ENCODE measurements at regions not wholly inside any gene's neighbourhood (a gene's known extent, or its start where the extent isn't known, plus 50 kb on each side); places are given as distances from the start of the nearest gene placed in this dataset.

DNA sequence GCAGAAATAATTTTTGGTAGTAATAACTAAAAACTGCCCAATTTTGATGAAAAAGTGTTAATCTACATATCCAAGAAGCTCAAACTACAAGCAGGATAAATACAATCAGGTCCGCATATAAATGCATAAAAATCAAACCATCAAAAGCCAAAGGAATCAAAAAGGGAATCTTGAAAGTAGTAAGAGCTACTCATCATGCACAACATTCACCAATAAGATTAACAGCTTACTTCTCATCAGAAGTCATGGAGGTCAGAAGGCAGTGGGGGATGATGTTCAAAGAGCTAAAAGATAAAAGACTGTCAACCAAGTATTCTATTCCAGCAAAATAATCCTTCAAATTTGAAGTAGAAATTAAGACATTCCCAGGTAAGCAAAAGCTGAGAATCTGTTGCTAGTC is 76.4 kb downstream of the CRPPA start:
- Histone ChIP-seq H3K36me3 (no peaks in the 10 kb centered on the region), H3K4me3 (no peak overlapping the region), H3K27me3 (no peaks in the 10 kb centered on the region), H3K4me1 (peaks cover 0 to 28% (median 23%) of the 10 kb centered on the region in 4 donors), H3K9me3 (peaks cover 0 to 6% (median 2%) of the 10 kb centered on the region in 4 donors), H3K27ac (no peak overlapping the region)
- DNase-seq: no peak
- WGBS, 5 donors: 0 to 59% (median 38%) methylated on average over 1 of the region's 1 CpG
- intact Hi-C loops (cut with DNase I; ENCODE audit: low total_unique reads): no loop called here
- TF ChIP-seq, protein P1, sequence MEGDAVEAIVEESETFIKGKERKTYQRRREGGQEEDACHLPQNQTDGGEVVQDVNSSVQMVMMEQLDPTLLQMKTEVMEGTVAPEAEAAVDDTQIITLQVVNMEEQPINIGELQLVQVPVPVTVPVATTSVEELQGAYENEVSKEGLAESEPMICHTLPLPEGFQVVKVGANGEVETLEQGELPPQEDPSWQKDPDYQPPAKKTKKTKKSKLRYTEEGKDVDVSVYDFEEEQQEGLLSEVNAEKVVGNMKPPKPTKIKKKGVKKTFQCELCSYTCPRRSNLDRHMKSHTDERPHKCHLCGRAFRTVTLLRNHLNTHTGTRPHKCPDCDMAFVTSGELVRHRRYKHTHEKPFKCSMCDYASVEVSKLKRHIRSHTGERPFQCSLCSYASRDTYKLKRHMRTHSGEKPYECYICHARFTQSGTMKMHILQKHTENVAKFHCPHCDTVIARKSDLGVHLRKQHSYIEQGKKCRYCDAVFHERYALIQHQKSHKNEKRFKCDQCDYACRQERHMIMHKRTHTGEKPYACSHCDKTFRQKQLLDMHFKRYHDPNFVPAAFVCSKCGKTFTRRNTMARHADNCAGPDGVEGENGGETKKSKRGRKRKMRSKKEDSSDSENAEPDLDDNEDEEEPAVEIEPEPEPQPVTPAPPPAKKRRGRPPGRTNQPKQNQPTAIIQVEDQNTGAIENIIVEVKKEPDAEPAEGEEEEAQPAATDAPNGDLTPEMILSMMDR (IDR thresholded peaks at IDR 0.05): no peak
- TF ChIP-seq EP300 (IDR thresholded peaks at IDR 0.05) (no peak), POLR2A (IDR thresholded peaks at IDR 0.05) (no peak), POLR2AphosphoS5 (IDR thresholded peaks at IDR 0.05) (no peak)

DNA sequence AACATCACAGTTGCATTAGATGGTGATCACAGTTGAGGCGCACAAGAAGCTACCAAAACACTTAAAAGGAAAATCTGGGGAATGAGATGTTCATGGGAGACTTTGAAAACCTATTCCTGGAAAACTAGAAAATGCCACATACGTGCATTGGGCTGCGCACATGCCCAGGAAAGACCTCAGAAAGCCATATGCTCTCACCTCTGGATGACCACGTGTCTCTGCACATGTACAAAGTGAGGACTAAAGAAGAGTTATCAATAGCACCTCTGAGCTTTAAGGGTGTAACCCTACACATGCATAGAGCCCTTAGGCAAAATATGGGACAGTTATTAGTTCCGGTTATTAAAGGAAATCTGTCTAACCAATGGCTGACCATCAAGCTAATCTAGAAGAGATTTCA is 77.7 kb downstream of the CRPPA start:
- TF ChIP-seq POLR2AphosphoS5 (IDR thresholded peaks at IDR 0.05) (no peak), EP300 (IDR thresholded peaks at IDR 0.05) (no peak), POLR2A (IDR thresholded peaks at IDR 0.05) (no peak)
- TF ChIP-seq, protein P1 (IDR thresholded peaks at IDR 0.05): no peak
- H3K27me3 ChIP-seq: no peaks in the 10 kb centered on the region
- no peak overlapping the region for H3K4me3 ChIP-seq
- intact Hi-C loops (cut with DNase I; ENCODE audit: low total_unique reads): no loop called here
- no peaks in the 10 kb centered on the region for H3K36me3 ChIP-seq
- DNase-seq: no peak
- no peak overlapping the region for H3K27ac ChIP-seq
- H3K9me3 ChIP-seq: peaks cover 0 to 5% (median 3%) of the 10 kb centered on the region in 4 donors
- peaks cover 0 to 28% (median 23%) of the 10 kb centered on the region in 4 donors for H3K4me1 ChIP-seq
- WGBS, 5 donors: 93 to 98% (median 96%) methylated on average over 5 of the region's 5 CpGs

DNA sequence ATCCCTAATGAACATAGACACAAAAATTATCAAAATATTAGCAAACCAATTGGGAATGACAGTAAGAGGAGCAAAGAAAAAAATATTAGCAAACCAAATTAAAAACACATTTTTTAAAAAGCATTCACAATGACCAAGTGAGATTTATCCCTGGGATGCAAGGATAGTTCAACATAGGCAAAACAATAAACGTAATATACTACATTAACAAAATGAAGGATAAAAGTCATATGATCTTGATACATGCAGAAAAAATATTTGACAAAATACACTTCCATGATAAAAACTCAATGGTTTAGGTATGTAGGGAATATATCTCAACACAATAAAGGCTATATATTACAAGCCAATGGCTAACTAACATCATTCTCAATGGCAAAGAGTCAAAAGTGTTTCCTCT is 83.3 kb downstream of the CRPPA start:
- Histone ChIP-seq H3K36me3 (no peaks in the 10 kb centered on the region), H3K4me1 (no peaks in the 10 kb centered on the region), H3K27me3 (no peaks in the 10 kb centered on the region), H3K4me3 (no peak overlapping the region), H3K27ac (no peak overlapping the region), H3K9me3 (peaks cover 0 to 14% (median 6%) of the 10 kb centered on the region in 4 donors)
- WGBS, 5 donors: 92 to 98% (median 98%) methylated on average over 1 of the region's 1 CpG
- DNase-seq: no peak
- TF ChIP-seq POLR2A (IDR thresholded peaks at IDR 0.05): no peak
- TF ChIP-seq POLR2AphosphoS5 (IDR thresholded peaks at IDR 0.05): no peak
- TF ChIP-seq, protein P1 (IDR thresholded peaks at IDR 0.05): no peak
- no peak for TF ChIP-seq EP300 (IDR thresholded peaks at IDR 0.05)
- intact Hi-C loops (cut with DNase I; ENCODE audit: low total_unique reads): no loop called here

DNA sequence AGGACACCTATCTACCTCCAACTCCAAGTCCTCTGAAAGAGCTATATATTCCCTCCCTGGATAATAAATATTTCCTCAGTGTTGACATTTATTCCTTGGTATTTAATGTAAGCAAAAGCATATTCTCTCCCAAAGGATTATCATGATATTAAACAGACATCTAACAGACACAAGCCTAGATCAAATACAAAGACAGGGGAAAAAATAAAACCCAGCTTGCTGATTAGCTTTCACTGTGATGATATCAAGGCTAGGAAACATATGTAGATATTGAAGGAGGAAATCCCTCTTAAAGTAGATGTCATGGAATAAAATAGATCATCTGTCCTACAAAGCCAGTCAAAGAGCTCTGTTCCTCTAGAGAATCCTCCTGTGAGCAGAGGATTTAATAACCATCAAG is 95.2 kb downstream of the CRPPA start:
- TF ChIP-seq, protein P1 (IDR thresholded peaks at IDR 0.05): no peak
- TF ChIP-seq EP300 (IDR thresholded peaks at IDR 0.05) (no peak), POLR2AphosphoS5 (IDR thresholded peaks at IDR 0.05) (no peak), POLR2A (IDR thresholded peaks at IDR 0.05) (no peak)
- no peak overlapping the region for H3K4me3 ChIP-seq
- H3K27ac ChIP-seq: no peak overlapping the region
- H3K9me3 ChIP-seq: no peaks in the 10 kb centered on the region
- no peaks in the 10 kb centered on the region for H3K36me3 ChIP-seq
- no peaks in the 10 kb centered on the region for H3K4me1 ChIP-seq
- DNase-seq: no peak
- no peaks in the 10 kb centered on the region for H3K27me3 ChIP-seq
- intact Hi-C loops (cut with DNase I; ENCODE audit: low total_unique reads): no loop called here
